Heart right ventricle (tissue), 16 donors: ENCODE measurements at regions not wholly inside any gene's neighbourhood (a gene's known extent, or its start where the extent isn't known, plus 50 kb on each side); places are given as distances from the start of the nearest gene placed in this dataset.

Experiments
- ATAC-seq, 8 donors: fragments of 200-7000 bp; cut with Tn5 transposase; one replicate each; pipeline ENCODE4 v1.9.1; 2020; ENCODE audit warnings: mild to moderate bottlenecking in 8 of 8, moderate library complexity in 8 of 8, moderate number of reproducible peaks in 1 of 8
- DNase-seq, 2 donors: peaks; one replicate each; pipeline ENCODE4 v3.0.0-alpha.2; 2020
- H3K27ac ChIP-seq, 10 donors: fragments of 200-600 bp; sonication (generic) in 2 of 10; one replicate each; pipeline versions ENCODE4 v1.5.0 to v1.8.0; 2020 to 2022; ENCODE audit warnings: mild to moderate bottlenecking in 3 of 10
- H3K27me3 ChIP-seq, 7 donors: fragments of 200-600 bp; one replicate each; pipeline ENCODE4 v1.8.0; 2021 to 2022; ENCODE audit warnings: mild to moderate bottlenecking in 2 of 7
- H3K36me3 ChIP-seq, 9 donors: fragments of 200-600 bp; sonication (generic) in 1 of 9; one replicate each; pipeline versions ENCODE4 v1.5.0 to v1.8.0; 2020 to 2022; ENCODE audit warnings: mild to moderate bottlenecking in 2 of 9
- H3K4me1 ChIP-seq, 9 donors: fragments of 200-600 bp; sonication (generic) in 1 of 9; one replicate each; pipeline versions ENCODE4 v1.5.0 to v1.8.0; 2020 to 2022; ENCODE audit warnings: mild to moderate bottlenecking in 4 of 9
- H3K4me3 ChIP-seq, 10 donors: fragments of 200-600 bp; sonication (generic) in 2 of 10; one replicate each; pipeline versions ENCODE4 v1.5.0 to v1.8.0; 2020 to 2022; ENCODE audit warnings: mild to moderate bottlenecking in 7 of 10, moderate library complexity in 2 of 10
- H3K9me3 ChIP-seq, 11 donors: fragments of 200-600 bp in 10 of 11; sonication (generic) in 2 of 11; one replicate each; pipeline versions ENCODE4 v1.5.0 to v1.8.0; 2013 to 2022; ENCODE audit warnings: mild to moderate bottlenecking in 2 of 11, control low read depth in 1 of 11, moderate library complexity in 1 of 11
- CTCF ChIP-seq, 9 donors: fragments of 200-600 bp; sonication (generic) in 2 of 9; IDR thresholded peaks; one replicate each; pipeline versions ENCODE4 v1.5.0 to v1.8.0; 2021 to 2022; ENCODE audit warnings: antibody characterized with exemption in 9 of 9, mild to moderate bottlenecking in 5 of 9, moderate library complexity in 1 of 9
- WGBS, 2 donors: extraction: QIAGEN DNeasy Blood & Tissue Kit; methylation state at CpG; one replicate each; pipeline ENCODE4 v1.1.7; 2013; ENCODE audit warnings: inconsistent platforms in 1 of 2; 5-methylcytosine and 5-hydroxymethylcytosine counted together
- intact Hi-C, 10 donors: fragments of 100-400 bp; cut with DNase I; formaldehyde crosslinking; loops; one replicate each; pipeline versions ENCODE4 v1.11.1 to v1.14.2; 2022
- donor health status: Arrhythmogenic right ventricular cardiomyopathy.
- donor health status: ischemic (EF 13 %, LVEDD 7.1; RV severe dilation, severe dysfunction).
- donor health status: healthy with polysubstance abuse.
- donor health status: DM: no; HTN: yes; CAD: no.
- donor health status: DM: no; HTN: no; CAD: no.
- donor health status: ischemic (EF 25% LVEDD 6.9; RV normal size, moderate dysfunction).
- donor health status: ischemic (EF 25% LVEDD 5.7; RV mildly dilated, moderate dysfunction).
- donor health status: healthy.
- donor health status: DM: yes; HTN: yes; CAD: no.
- donor health status: Ischemic cardiomyopathy.
- donor health status: ischemic (EF 35%, LVEDD 5.7; RV mildly dilated, moderate dysfunction).
- donor health status: nonischemic (EF 11% LVEDD 7.7; RV severe dilation, severe dysfunction).
- donor health status: DM: yes; HTN: yes; CAD: no.
- donor health status: PGD.
- donor health status: ischemic (EF 29% LVEDD 5.4; RV normal size, mild dysfunction).
- donor health status: nonischemic (EF 23%, LVEDD 6.1; RV moderate dilation, normal function).

GRCh38 chr12:70091021-70091521 is 152.2 kb upstream of the CNOT2 start:
- no peak overlapping the region for H3K4me3 ChIP-seq
- TF ChIP-seq CTCF (IDR thresholded peaks at IDR 0.05) = no peak
- no peak for DNase-seq
- H3K9me3 ChIP-seq = no peaks in the 10 kb centered on the region
- no peaks in the 10 kb centered on the region for H3K4me1 ChIP-seq
- 78 to 81% methylated on average over 4 of the region's 4 CpGs for WGBS, 2 donors
- H3K36me3 ChIP-seq = no peaks in the 10 kb centered on the region
- no peaks in the 10 kb centered on the region for H3K27me3 ChIP-seq
- intact Hi-C loops = no loop called here
- H3K27ac ChIP-seq = no peak overlapping the region
- ATAC-seq = no peak

- no peak for DNase-seq
- H3K27ac ChIP-seq = no peak overlapping the region
- WGBS, 2 donors = 67 to 82% methylated on average over 2 of the region's 2 CpGs
- no peak overlapping the region for H3K4me3 ChIP-seq
- H3K36me3 ChIP-seq = no peaks in the 10 kb centered on the region
- H3K27me3 ChIP-seq = no peaks in the 10 kb centered on the region
- no peaks in the 10 kb centered on the region for H3K9me3 ChIP-seq
- no peak for TF ChIP-seq CTCF (IDR thresholded peaks at IDR 0.05)
- intact Hi-C loops = no loop called here
- peak in 3 of 8 donors; percentile 29 to 58 (median 55) for ATAC-seq
- no peaks in the 10 kb centered on the region for H3K4me1 ChIP-seq
Measured at GRCh38 chr12:70094467-70094866, 148.8 kb upstream of the CNOT2 start.

- Histone ChIP-seq H3K27ac (no peak overlapping the region), H3K9me3 (no peaks in the 10 kb centered on the region), H3K4me1 (no peaks in the 10 kb centered on the region), H3K4me3 (no peak overlapping the region), H3K27me3 (no peaks in the 10 kb centered on the region), H3K36me3 (no peaks in the 10 kb centered on the region)
- DNase-seq = no peak
- intact Hi-C loops = no loop called here
- no peak for TF ChIP-seq CTCF (IDR thresholded peaks at IDR 0.05)
- ATAC-seq = no peak
- WGBS, 2 donors = 93 to 96% methylated on average over 2 of the region's 2 CpGs
Measured at GRCh38 chr12:70096759-70097410, 146.3 kb upstream of the CNOT2 start.

DNA sequence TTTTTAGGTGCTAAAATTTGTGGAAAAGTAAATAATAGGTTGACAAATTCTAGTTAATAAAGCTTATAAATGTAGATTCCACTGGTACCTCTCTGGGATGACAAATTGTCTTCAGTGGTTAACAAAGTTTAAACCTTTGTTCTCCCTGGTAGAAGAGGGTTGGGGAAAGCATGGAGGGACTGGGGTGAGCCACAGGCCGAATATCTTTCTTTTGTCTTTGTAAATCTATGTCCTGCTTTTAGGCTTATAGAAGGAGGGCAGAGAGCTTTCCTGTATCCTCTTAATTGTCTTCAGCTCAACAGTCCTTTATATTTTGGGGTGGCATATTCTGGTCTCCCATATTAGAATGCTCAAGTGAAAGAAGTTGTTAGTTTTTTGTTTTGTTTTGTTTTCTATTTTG is 142.2 kb upstream of the CNOT2 start:
- no peak for TF ChIP-seq CTCF (IDR thresholded peaks at IDR 0.05)
- intact Hi-C loops = no loop called here
- Histone ChIP-seq H3K4me3 (no peak overlapping the region), H3K9me3 (no peaks in the 10 kb centered on the region), H3K27ac (no peak overlapping the region), H3K4me1 (no peaks in the 10 kb centered on the region), H3K27me3 (no peaks in the 10 kb centered on the region), H3K36me3 (no peaks in the 10 kb centered on the region)
- WGBS, 2 donors = 87 to 92% methylated on average over 1 of the region's 1 CpG
- DNase-seq (no peak), ATAC-seq (no peak)
